K562 (cell line): ENCODE measurements at regions not wholly inside any gene's neighbourhood (a gene's known extent, or its start where the extent isn't known, plus 50 kb on each side); places are given as distances from the start of the nearest gene placed in this dataset.

Source experiments
- ATAC-seq: fragments of 200-7000 bp; cut with Tn5 transposase; 3 replicates; pipeline ENCODE4 v1.9.1; 2020; ENCODE audit warnings: moderate library complexity
- BruUV-seq: library from RNA; stranded (reverse); fragments of 400-500 nt; replicated peaks from 2 replicates; lab custom pipeline; 2021; lab: Mats Ljungman, UMichigan
- CTCF ChIA-PET: fragments of 300-600 bp; formaldehyde crosslinking; extraction: SDS; loops from one replicate; lab custom pipeline; 2021; ENCODE audit warnings: low intra/inter-chr PET ratio; lab: Yijun Ruan, JAX
- POLR2A ChIA-PET: fragments of 300-600, 350-650 bp; sonication (Branson Sonifier 250); formaldehyde crosslinking; extraction: SDS; loops from one replicate; lab custom pipeline; 2021; ENCODE audit warnings: antibody characterized with exemption, inconsistent platforms; lab: Yijun Ruan, JAX
- DNase-seq, 4 experiments: peaks; one replicate each; pipeline versions ENCODE4 v3.0.0 to v3.0.0-alpha.2; 2011 to 2018; ENCODE audit warnings: low spot score in 3 of 4, mixed read lengths in 3 of 4; ENCODE audit errors: extremely low read depth in 1 of 4
- FAIRE-seq: peaks from 2 replicates; lab custom pipeline; 2011; peaks lifted over from hg19 to GRCh38; lab: Jason Lieb, UNC
- H2AFZ ChIP-seq: 2 replicates; pipeline ENCODE4 v1.6.0; 2011; ENCODE audit warnings: low read depth, low read length, control low read depth, inconsistent platforms
- H3K27ac ChIP-seq: fragments of 200-600 bp; 3 replicates; pipeline ENCODE4 v1.8.0; 2011; ENCODE audit warnings: low read depth, mild to moderate bottlenecking, control low read depth, inconsistent platforms, low read length, moderate library complexity, mixed read lengths; ENCODE audit errors: extremely low read depth
- H3K27me3 ChIP-seq, 2 experiments: fragments of 300-600 bp in 1 of 2; 2 replicates in 1 of 2; 3 replicates in 1 of 2; pipeline versions ENCODE4 v1.6.0 to v1.8.0; 2011; ENCODE audit warnings: inconsistent platforms in 2 of 2, low read length in 2 of 2, mild to moderate bottlenecking in 1 of 2, mixed read lengths in 1 of 2, moderate library complexity in 1 of 2; ENCODE audit not compliant: control insufficient read depth in 2 of 2, insufficient read depth in 2 of 2
- H3K36me3 ChIP-seq: fragments of 300-600 bp; 3 replicates; pipeline ENCODE4 v1.8.0; 2011; ENCODE audit warnings: mild to moderate bottlenecking, low read length, inconsistent platforms; ENCODE audit not compliant: control insufficient read depth, insufficient read depth
- H3K4me1 ChIP-seq, 2 experiments: fragments of 200-600 bp in 1 of 2; replicated peaks in 1 of 2; 2 replicates in 1 of 2; 3 replicates in 1 of 2; pipeline versions ENCODE4 v1.5.1 to v1.8.0; 2011; ENCODE audit warnings: inconsistent platforms in 2 of 2, low read length in 2 of 2, mild to moderate bottlenecking in 1 of 2, mixed read lengths in 1 of 2, moderate library complexity in 1 of 2; ENCODE audit not compliant: control insufficient read depth in 2 of 2, insufficient read depth in 2 of 2
- H3K4me2 ChIP-seq: 2 replicates; pipeline ENCODE4 v1.6.1; 2011; ENCODE audit warnings: low read length, control low read depth, inconsistent platforms, mixed read lengths; ENCODE audit not compliant: insufficient read depth
- H3K4me3 ChIP-seq: fragments of 200-600 bp; sonication (generic), shearing (Covaris generic); 2 replicates; pipeline ENCODE4 v1.5.1; 2016; ENCODE audit warnings: control low read depth, inconsistent platforms
- H3K79me2 ChIP-seq: fragments of 200-600 bp; 3 replicates; pipeline ENCODE4 v1.8.0; 2011; ENCODE audit warnings: low read length, inconsistent platforms; ENCODE audit not compliant: control insufficient read depth, insufficient read depth
- H3K9ac ChIP-seq, 2 experiments: 2 replicates each; pipeline versions ENCODE4 v1.6.0 to v1.6.1; 2011; ENCODE audit warnings: low read depth in 2 of 2, low read length in 2 of 2, control low read depth in 1 of 2, inconsistent platforms in 1 of 2, mild to moderate bottlenecking in 1 of 2, mixed read lengths in 1 of 2; ENCODE audit not compliant: insufficient read depth in 1 of 2
- H3K9me1 ChIP-seq: one replicate; pipeline ENCODE4 v1.6.0; 2011; ENCODE audit warnings: inconsistent platforms, mild to moderate bottlenecking, low read length, moderate library complexity; ENCODE audit not compliant: control insufficient read depth, insufficient read depth
- H3K9me3 ChIP-seq: replicated peaks from 2 replicates; pipeline ENCODE4 v1.5.1; 2011; ENCODE audit warnings: low read depth, low read length, inconsistent platforms; ENCODE audit not compliant: control insufficient read depth, insufficient read depth
- H4K20me1 ChIP-seq: replicated peaks from 2 replicates; pipeline ENCODE4 v1.6.1; 2011; ENCODE audit warnings: low read length, inconsistent platforms, mixed read lengths; ENCODE audit not compliant: control insufficient read depth, insufficient read depth
- ELF1 ChIP-seq: fragments of 200-800 bp; sonication (Bioruptor generic); IDR thresholded peaks from 2 replicates; pipeline ENCODE4 v1.6.1; 2016; ENCODE audit warnings: missing genetic modification characterization, missing compliant biosample characterization
- ESRRB ChIP-seq: fragments of 250-450 bp; sonication (Bioruptor Pico); IDR thresholded peaks from 2 replicates; pipeline ENCODE4 v1.5.0; 2020; ENCODE audit warnings: mild to moderate bottlenecking, moderate library complexity, borderline replicate concordance
- ETS2 ChIP-seq: IDR thresholded peaks from 2 replicates; pipeline ENCODE4 v1.6.1; 2016; ENCODE audit warnings: borderline replicate concordance, missing genetic modification characterization, mild to moderate bottlenecking, moderate library complexity, missing compliant biosample characterization; ENCODE audit not compliant: poor library complexity, severe bottlenecking
- ETV5 ChIP-seq: sonication (generic); formaldehyde crosslinking; IDR thresholded peaks from 2 replicates; pipeline ENCODE4 v1.4.0; 2020; ENCODE audit warnings: low read depth, mild to moderate bottlenecking, missing genetic modification reagents
- FOXA1 ChIP-seq: fragments of 450-650 bp; IDR thresholded peaks from 2 replicates; pipeline ENCODE4 v1.6.1; 2016; ENCODE audit warnings: mild to moderate bottlenecking, borderline replicate concordance
- GABPB1 ChIP-seq: sonication (generic); formaldehyde crosslinking; IDR thresholded peaks from 2 replicates; pipeline ENCODE4 v1.8.0; 2022; ENCODE audit warnings: mild to moderate bottlenecking, missing genetic modification reagents
- KDM2B ChIP-seq: fragments of 250-450 bp; sonication (Bioruptor Pico); IDR thresholded peaks from 2 replicates; pipeline ENCODE4 v1.8.0; 2021; ENCODE audit warnings: mild to moderate bottlenecking, moderate library complexity
- NBN ChIP-seq: fragments of 450-650 bp; IDR thresholded peaks from 2 replicates; pipeline ENCODE4 v1.6.1; 2016; ENCODE audit warnings: low read depth, mild to moderate bottlenecking
- SP2 ChIP-seq: IDR thresholded peaks from 2 replicates; pipeline ENCODE4 v1.6.1; 2011; ENCODE audit warnings: mild to moderate bottlenecking, low read depth, low read length, moderate library complexity; ENCODE audit not compliant: poor library complexity, severe bottlenecking; ENCODE audit errors: extremely low read depth
- TCF7 ChIP-seq: sonication (generic); IDR thresholded peaks from 2 replicates; pipeline ENCODE4 v1.6.1; 2016; ENCODE audit warnings: antibody characterized with exemption, borderline replicate concordance
- ZNF354B ChIP-seq: fragments of 250-450 bp; sonication (Bioruptor Pico); IDR thresholded peaks from 2 replicates; pipeline ENCODE4 v1.4.0; 2020
- ZNF707 ChIP-seq: fragments of 250-450 bp; sonication (Bioruptor Pico); conservative IDR thresholded peaks from 2 replicates; pipeline ENCODE4 v1.8.0; 2022; ENCODE audit warnings: inconsistent platforms, mild to moderate bottlenecking, moderate library complexity
- WGBS: fragments of 100-300 bp; shearing (Covaris generic); methylation state at CpG from one replicate; pipeline ENCODE4 v1.1.6; 2016; ENCODE audit warnings: low coverage, mixed read lengths; ENCODE audit not compliant: insufficient coverage; ENCODE audit errors: missing lambda C conversion rate; 5-methylcytosine and 5-hydroxymethylcytosine counted together
- in situ Hi-C: fragments of 300-500 bp; cut with MboI; formaldehyde crosslinking; loops from 4 replicates; pipeline ENCODE4 v1.15.0; 2018; ENCODE audit warnings: inconsistent platforms, mixed read lengths
- intact Hi-C: fragments of 100-400 bp; cut with micrococcal nuclease; formaldehyde crosslinking; loops from 2 replicates; pipeline ENCODE4 v1.14.2; 2022
- TF ChIP-seq, protein P1 (sequence below): fragments of 250-450 bp; sonication (Bioruptor Pico); IDR thresholded peaks from 2 replicates; pipeline ENCODE4 v1.5.0; 2022; ENCODE audit warnings: mild to moderate bottlenecking
- TF ChIP-seq, protein P2 (sequence below): sonication (generic); formaldehyde crosslinking; IDR thresholded peaks from 2 replicates; pipeline ENCODE4 v1.9.0; 2022; ENCODE audit warnings: mild to moderate bottlenecking, missing genetic modification reagents
- TF ChIP-seq, protein P3 (sequence below): sonication (generic); IDR thresholded peaks from 2 replicates; pipeline ENCODE4 v1.6.1; 2016

DNA sequence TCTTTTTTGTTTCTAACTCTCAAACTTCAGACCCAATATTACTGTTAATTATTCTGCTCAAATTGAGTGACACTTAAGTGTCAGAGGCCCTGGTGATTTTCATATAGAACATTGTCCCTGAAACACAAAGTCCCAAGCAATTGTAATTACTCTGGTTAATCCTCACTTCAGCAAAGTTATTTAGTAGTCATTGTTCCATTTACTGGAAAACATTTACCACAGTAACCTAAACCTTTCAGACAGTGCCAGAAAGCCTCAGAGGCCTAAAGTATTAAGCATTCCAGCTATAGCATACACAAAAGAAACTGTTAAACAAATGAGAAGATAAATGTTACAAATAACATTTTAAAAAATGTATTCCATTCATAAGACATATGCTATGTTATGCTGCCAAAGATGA, 237.2 kb upstream of the CDH6 start:
- DNase-seq (no peak), FAIRE-seq (no peak), ATAC-seq (no peak)
- Histone ChIP-seq H3K36me3 (no peaks in the 10 kb centered on the region), H3K4me1 (no peaks in the 10 kb centered on the region), H3K79me2 (no peaks in the 10 kb centered on the region), H3K27me3 (no peaks in the 10 kb centered on the region), H3K27ac (no peak overlapping the region), H3K9me3 (no peaks in the 10 kb centered on the region), H3K4me2 (no peak overlapping the region), H3K9ac (no peak overlapping the region), H3K4me3 (no peak overlapping the region), H4K20me1 (no peaks in the 10 kb centered on the region), H2AFZ (no peak overlapping the region), H3K9me1 (no peaks in the 10 kb centered on the region)
- in situ Hi-C loops (no loop called here), intact Hi-C loops (no loop called here)
- ChIA-PET CTCF (no interaction called here), POLR2A (no interaction called here)
- BruUV-seq = no TSS peak
- TF ChIP-seq NBN = no peak
- no peak for TF ChIP-seq ESRRB (CRISPR knock-in tag)
- no peak for TF ChIP-seq TCF7
- TF ChIP-seq SP2 = no peak
- no peak for TF ChIP-seq ELF1
- TF ChIP-seq ETS2 (tag) = no peak

DNA sequence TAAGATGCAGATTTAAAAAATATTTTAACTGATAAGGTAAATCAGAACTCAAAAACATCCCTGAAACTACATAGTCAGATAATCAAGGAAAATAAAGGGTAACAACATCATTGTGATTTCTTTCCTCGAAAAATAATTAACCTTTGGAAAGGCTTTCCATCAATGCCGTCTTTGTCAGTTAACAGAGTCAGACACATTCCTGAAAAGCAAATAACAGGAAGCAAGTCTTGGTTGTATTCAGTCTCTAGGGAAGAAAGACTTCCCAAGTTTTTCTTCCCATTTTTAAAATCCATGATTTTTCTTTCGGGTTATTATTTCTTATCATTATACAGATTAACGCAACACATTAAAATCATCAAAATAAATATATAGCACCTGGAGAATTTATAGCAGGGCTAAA, 256.4 kb upstream of the CDH6 start:
- 0% methylated on average over 4 of the region's 4 CpGs for WGBS
- Histone ChIP-seq H3K9me1 (no peaks in the 10 kb centered on the region), H3K4me3 (no peak overlapping the region), H3K9ac (no peak overlapping the region), H3K27me3 (no peaks in the 10 kb centered on the region), H2AFZ (no peak overlapping the region), H3K9me3 (0 out of 2 replicates have a peak, but pooled peaks cover 4% of the 10 kb centered on the region), H3K36me3 (no peaks in the 10 kb centered on the region), H3K79me2 (no peaks in the 10 kb centered on the region), H3K4me2 (no peak overlapping the region), H3K27ac (no peak overlapping the region), H4K20me1 (no peaks in the 10 kb centered on the region), H3K4me1 (no peaks in the 10 kb centered on the region)
- ATAC-seq (no peak), FAIRE-seq (no peak), DNase-seq (no peak)
- POLR2A ChIA-PET = no interaction called here
- intact Hi-C loops (no loop called here), in situ Hi-C loops (no loop called here)
- CTCF ChIA-PET = no interaction called here
- no TSS peak for BruUV-seq
- TF ChIP-seq, protein P1, sequence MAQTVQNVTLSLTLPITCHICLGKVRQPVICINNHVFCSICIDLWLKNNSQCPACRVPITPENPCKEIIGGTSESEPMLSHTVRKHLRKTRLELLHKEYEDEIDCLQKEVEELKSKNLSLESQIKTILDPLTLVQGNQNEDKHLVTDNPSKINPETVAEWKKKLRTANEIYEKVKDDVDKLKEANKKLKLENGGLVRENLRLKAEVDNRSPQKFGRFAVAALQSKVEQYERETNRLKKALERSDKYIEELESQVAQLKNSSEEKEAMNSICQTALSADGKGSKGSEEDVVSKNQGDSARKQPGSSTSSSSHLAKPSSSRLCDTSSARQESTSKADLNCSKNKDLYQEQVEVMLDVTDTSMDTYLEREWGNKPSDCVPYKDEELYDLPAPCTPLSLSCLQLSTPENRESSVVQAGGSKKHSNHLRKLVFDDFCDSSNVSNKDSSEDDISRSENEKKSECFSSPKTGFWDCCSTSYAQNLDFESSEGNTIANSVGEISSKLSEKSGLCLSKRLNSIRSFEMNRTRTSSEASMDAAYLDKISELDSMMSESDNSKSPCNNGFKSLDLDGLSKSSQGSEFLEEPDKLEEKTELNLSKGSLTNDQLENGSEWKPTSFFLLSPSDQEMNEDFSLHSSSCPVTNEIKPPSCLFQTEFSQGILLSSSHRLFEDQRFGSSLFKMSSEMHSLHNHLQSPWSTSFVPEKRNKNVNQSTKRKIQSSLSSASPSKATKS (CRISPR knock-in tag) = no peak
- TF ChIP-seq GABPB1 (CRISPR knock-in tag) = no peak
- TF ChIP-seq, protein P2, sequence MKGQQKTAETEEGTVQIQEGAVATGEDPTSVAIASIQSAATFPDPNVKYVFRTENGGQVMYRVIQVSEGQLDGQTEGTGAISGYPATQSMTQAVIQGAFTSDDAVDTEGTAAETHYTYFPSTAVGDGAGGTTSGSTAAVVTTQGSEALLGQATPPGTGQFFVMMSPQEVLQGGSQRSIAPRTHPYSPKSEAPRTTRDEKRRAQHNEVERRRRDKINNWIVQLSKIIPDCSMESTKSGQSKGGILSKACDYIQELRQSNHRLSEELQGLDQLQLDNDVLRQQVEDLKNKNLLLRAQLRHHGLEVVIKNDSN = no peak
- TF ChIP-seq ETV5 (CRISPR knock-in tag) = no peak
- TF ChIP-seq, protein P3, sequence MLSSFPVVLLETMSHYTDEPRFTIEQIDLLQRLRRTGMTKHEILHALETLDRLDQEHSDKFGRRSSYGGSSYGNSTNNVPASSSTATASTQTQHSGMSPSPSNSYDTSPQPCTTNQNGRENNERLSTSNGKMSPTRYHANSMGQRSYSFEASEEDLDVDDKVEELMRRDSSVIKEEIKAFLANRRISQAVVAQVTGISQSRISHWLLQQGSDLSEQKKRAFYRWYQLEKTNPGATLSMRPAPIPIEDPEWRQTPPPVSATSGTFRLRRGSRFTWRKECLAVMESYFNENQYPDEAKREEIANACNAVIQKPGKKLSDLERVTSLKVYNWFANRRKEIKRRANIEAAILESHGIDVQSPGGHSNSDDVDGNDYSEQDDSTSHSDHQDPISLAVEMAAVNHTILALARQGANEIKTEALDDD = no peak
- no peak for TF ChIP-seq FOXA1
- TF ChIP-seq KDM2B (CRISPR knock-in tag) = no peak
- TF ChIP-seq ZNF354B (CRISPR knock-in tag) = no peak
- no peak for TF ChIP-seq ZNF707 (CRISPR knock-in tag)
